OCI-LY7 (cell line): ENCODE measurements at regions not wholly inside any gene's neighbourhood (a gene's known extent, or its start where the extent isn't known, plus 50 kb on each side); places are given as distances from the start of the nearest gene placed in this dataset.

ENCODE experiments used
- BruUV-seq: library from RNA; stranded (reverse); fragments of 400-500 nt; replicated peaks from 2 replicates; lab custom pipeline; 2021; lab: Mats Ljungman, UMichigan
- CTCF ChIA-PET: fragments of 300-600 bp; sonication (Branson Sonifier 250); formaldehyde crosslinking; loops from one replicate; lab custom pipeline; 2022; ENCODE audit warnings: antibody characterized with exemption; ENCODE audit not compliant: unreplicated experiment; lab: Charles Lee
- POLR2A ChIA-PET: fragments of 300-600 bp; sonication (Branson Sonifier 250); formaldehyde crosslinking; loops from one replicate; lab custom pipeline; 2022; ENCODE audit warnings: antibody characterized with exemption; lab: Charles Lee
- DNase-seq: peaks from one replicate; pipeline ENCODE4 v3.0.0-alpha.2; 2015; ENCODE audit warnings: low spot score
- H2AFZ ChIP-seq: fragments of 200-600 bp; sonication (generic), shearing (Covaris generic); 2 replicates; pipeline ENCODE4 v1.6.1; 2014; ENCODE audit warnings: mild to moderate bottlenecking, antibody characterized with exemption, low read length, moderate library complexity
- H3K27ac ChIP-seq: fragments of 200-600 bp; sonication (generic); 2 replicates; pipeline ENCODE4 v1.5.1; 2014; ENCODE audit warnings: mixed run types, low read depth, mild to moderate bottlenecking, moderate library complexity, low read length, inconsistent platforms; ENCODE audit not compliant: poor library complexity, severe bottlenecking
- H3K36me3 ChIP-seq: fragments of 200-600 bp; sonication (generic); 2 replicates; pipeline ENCODE4 v1.6.1; 2014; ENCODE audit warnings: mild to moderate bottlenecking, antibody characterized with exemption, low read length, moderate library complexity, mixed read lengths; ENCODE audit not compliant: insufficient read depth
- H3K4me1 ChIP-seq: fragments of 200-600 bp; sonication (generic); 2 replicates; pipeline ENCODE4 v1.5.1; 2014; ENCODE audit warnings: mild to moderate bottlenecking, low read length; ENCODE audit not compliant: insufficient read depth, poor library complexity, severe bottlenecking
- H3K4me2 ChIP-seq: fragments of 200-600 bp; sonication (generic); 2 replicates; pipeline ENCODE4 v1.6.1; 2014; ENCODE audit warnings: mild to moderate bottlenecking, low read length
- H3K4me3 ChIP-seq: fragments of 200-600 bp; sonication (generic); 2 replicates; pipeline ENCODE4 v1.5.1; 2014; ENCODE audit warnings: mild to moderate bottlenecking, low read depth, low read length; ENCODE audit not compliant: poor library complexity, severe bottlenecking
- H3K79me2 ChIP-seq: fragments of 200-600 bp; sonication (generic); 2 replicates; pipeline ENCODE4 v1.6.1; 2016; ENCODE audit warnings: low read depth, mild to moderate bottlenecking, low read length, moderate library complexity, mixed read lengths; ENCODE audit not compliant: insufficient read depth
- H3K9me2 ChIP-seq: fragments of 200-600 bp; sonication (generic); 2 replicates; pipeline ENCODE4 v1.6.1; 2016; ENCODE audit warnings: mild to moderate bottlenecking, low read length, mixed read lengths; ENCODE audit not compliant: insufficient read depth
- H3K9me3 ChIP-seq: fragments of 200-600 bp; sonication (generic); 2 replicates; pipeline ENCODE4 v1.6.1; 2014; ENCODE audit warnings: mild to moderate bottlenecking, mixed run types, low read length, mixed read lengths
- H4K20me1 ChIP-seq: fragments of 200-600 bp; sonication (generic); 2 replicates; pipeline ENCODE4 v1.6.1; 2014; ENCODE audit warnings: mild to moderate bottlenecking, antibody characterized with exemption, low read length, moderate library complexity, mixed read lengths; ENCODE audit not compliant: insufficient read depth
- EZH2phosphoT487 ChIP-seq: fragments of 200-600 bp; sonication (generic); IDR thresholded peaks from 2 replicates; pipeline ENCODE4 v1.6.1; 2018; ENCODE audit warnings: low read depth, borderline replicate concordance, mild to moderate bottlenecking, mixed run types, antibody characterized with exemption, low read length, moderate library complexity, mixed read lengths
- intact Hi-C: fragments of 100-400 bp; cut with micrococcal nuclease; formaldehyde crosslinking; loops from one replicate; pipeline ENCODE4 v1.10.0; 2022; ENCODE audit not compliant: unreplicated experiment
- TF ChIP-seq, protein P1 (sequence below): fragments of 200-600 bp; sonication (generic); conservative IDR thresholded peaks from 2 replicates; pipeline ENCODE4 v1.5.1; 2014; ENCODE audit warnings: mild to moderate bottlenecking, antibody characterized with exemption, low read length, moderate library complexity, mixed read lengths

- Histone ChIP-seq H4K20me1 (no peaks in the 10 kb centered on the region), H3K79me2 (no peaks in the 10 kb centered on the region), H3K27ac (no peak overlapping the region), H3K4me1 (no peaks in the 10 kb centered on the region), H2AFZ (no peak overlapping the region), H3K4me2 (no peak overlapping the region), H3K36me3 (no peaks in the 10 kb centered on the region), H3K9me2 (no peaks in the 10 kb centered on the region), H3K4me3 (no peak overlapping the region), H3K9me3 (no peaks in the 10 kb centered on the region)
- no peak for DNase-seq
- CTCF ChIA-PET: no interaction called here
- intact Hi-C loops: no loop called here
- POLR2A ChIA-PET: interaction anchor here (0.6 to 1.2 kb wide), 2 partner anchors 12 to 161 kb away, joined by 3 read pairs; no protein-coding TSS in a partner anchor
- no TSS peak for BruUV-seq
- TF ChIP-seq, protein P1, sequence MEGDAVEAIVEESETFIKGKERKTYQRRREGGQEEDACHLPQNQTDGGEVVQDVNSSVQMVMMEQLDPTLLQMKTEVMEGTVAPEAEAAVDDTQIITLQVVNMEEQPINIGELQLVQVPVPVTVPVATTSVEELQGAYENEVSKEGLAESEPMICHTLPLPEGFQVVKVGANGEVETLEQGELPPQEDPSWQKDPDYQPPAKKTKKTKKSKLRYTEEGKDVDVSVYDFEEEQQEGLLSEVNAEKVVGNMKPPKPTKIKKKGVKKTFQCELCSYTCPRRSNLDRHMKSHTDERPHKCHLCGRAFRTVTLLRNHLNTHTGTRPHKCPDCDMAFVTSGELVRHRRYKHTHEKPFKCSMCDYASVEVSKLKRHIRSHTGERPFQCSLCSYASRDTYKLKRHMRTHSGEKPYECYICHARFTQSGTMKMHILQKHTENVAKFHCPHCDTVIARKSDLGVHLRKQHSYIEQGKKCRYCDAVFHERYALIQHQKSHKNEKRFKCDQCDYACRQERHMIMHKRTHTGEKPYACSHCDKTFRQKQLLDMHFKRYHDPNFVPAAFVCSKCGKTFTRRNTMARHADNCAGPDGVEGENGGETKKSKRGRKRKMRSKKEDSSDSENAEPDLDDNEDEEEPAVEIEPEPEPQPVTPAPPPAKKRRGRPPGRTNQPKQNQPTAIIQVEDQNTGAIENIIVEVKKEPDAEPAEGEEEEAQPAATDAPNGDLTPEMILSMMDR: no peak
Observed at GRCh38 chr14:40757376-40757950, 849.2 kb upstream of the LRFN5 start.

GRCh38 chr14:40733206-40733605 is 873.5 kb upstream of the LRFN5 start:
- CTCF ChIA-PET: no interaction called here
- no peak for TF ChIP-seq EZH2phosphoT487
- TF ChIP-seq, protein P1: no peak
- no TSS peak for BruUV-seq
- no peaks in the 10 kb centered on the region for H3K9me2 ChIP-seq
- H3K9me3 ChIP-seq: peaks cover 7% of the 10 kb centered on the region
- DNase-seq: no peak
- H3K27ac ChIP-seq: no peak overlapping the region
- intact Hi-C loops: no loop called here
- POLR2A ChIA-PET: no interaction called here
- no peaks in the 10 kb centered on the region for H3K79me2 ChIP-seq
- H3K4me3 ChIP-seq: no peak overlapping the region
- no peak overlapping the region for H3K4me2 ChIP-seq
- no peak overlapping the region for H2AFZ ChIP-seq
- no peaks in the 10 kb centered on the region for H3K36me3 ChIP-seq
- no peaks in the 10 kb centered on the region for H3K4me1 ChIP-seq
- H4K20me1 ChIP-seq: no peaks in the 10 kb centered on the region

GRCh38 chr14:40727107-40727506 is 879.6 kb upstream of the LRFN5 start:
- Histone ChIP-seq H3K4me3 (no peak overlapping the region), H3K27ac (no peak overlapping the region), H3K4me1 (no peaks in the 10 kb centered on the region), H3K9me3 (no peaks in the 10 kb centered on the region), H2AFZ (no peak overlapping the region), H3K4me2 (no peak overlapping the region), H3K79me2 (no peaks in the 10 kb centered on the region), H3K9me2 (no peaks in the 10 kb centered on the region), H4K20me1 (no peaks in the 10 kb centered on the region), H3K36me3 (no peaks in the 10 kb centered on the region)
- no TSS peak for BruUV-seq
- intact Hi-C loops: no loop called here
- DNase-seq: no peak
- ChIA-PET CTCF (no interaction called here), POLR2A (no interaction called here)
- TF ChIP-seq EZH2phosphoT487: no peak
- TF ChIP-seq, protein P1: no peak
